ENCODE measurements at regions not wholly inside any gene's neighbourhood (a gene's known extent, or its start where the extent isn't known, plus 50 kb on each side); places are given as distances from the start of the nearest gene placed in this dataset.

DNA sequence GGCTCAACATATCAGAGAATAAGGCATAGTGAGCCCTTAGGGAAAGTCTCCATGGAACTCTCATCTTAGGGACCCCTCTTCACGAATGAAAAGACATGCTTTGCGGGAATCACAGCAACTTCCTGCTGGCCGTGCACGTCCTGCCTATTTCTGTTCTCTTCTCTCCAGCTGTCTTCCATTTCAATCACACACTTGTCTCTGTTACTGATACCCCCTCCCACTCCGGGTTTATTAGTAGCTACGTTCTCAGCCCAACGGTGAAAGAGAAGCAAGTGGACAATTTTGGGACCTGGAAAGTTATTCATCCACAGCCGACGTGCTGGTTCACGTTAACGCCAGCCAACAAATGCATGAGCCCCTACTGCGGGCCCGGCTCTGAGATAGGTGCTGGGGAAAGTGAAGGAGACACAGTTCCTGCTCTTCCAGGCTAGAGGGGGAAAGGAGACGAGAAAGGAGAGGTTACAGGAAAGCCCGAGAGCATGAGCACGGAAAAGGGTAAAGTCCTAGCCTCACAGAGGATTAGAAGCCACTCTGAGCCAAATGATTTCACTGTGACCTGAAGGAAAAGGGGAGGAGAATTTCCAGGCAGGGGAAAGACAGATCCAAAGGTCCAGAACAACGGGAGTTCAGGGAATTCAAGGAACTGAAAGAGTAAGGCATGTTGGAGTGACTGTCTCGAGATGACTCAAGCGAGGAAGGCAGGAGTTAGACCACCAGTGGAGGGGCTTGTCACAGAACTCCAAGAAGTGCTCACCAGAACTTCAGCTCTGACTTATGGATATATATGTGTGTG, 81.8 kb upstream of the CLDN10 start:
- no CpG with 5 or more reads among the region's 19 CpGs for WGBS (ENCODE audit: extremely low coverage, insufficient read length, low lambda C conversion rate)
- TF ChIP-seq, protein P1, sequence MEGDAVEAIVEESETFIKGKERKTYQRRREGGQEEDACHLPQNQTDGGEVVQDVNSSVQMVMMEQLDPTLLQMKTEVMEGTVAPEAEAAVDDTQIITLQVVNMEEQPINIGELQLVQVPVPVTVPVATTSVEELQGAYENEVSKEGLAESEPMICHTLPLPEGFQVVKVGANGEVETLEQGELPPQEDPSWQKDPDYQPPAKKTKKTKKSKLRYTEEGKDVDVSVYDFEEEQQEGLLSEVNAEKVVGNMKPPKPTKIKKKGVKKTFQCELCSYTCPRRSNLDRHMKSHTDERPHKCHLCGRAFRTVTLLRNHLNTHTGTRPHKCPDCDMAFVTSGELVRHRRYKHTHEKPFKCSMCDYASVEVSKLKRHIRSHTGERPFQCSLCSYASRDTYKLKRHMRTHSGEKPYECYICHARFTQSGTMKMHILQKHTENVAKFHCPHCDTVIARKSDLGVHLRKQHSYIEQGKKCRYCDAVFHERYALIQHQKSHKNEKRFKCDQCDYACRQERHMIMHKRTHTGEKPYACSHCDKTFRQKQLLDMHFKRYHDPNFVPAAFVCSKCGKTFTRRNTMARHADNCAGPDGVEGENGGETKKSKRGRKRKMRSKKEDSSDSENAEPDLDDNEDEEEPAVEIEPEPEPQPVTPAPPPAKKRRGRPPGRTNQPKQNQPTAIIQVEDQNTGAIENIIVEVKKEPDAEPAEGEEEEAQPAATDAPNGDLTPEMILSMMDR (conservative IDR thresholded peaks at IDR 0.05) = no peak

More for the DNA sequence above, 81.8 kb upstream of the CLDN10 start:
- Histone ChIP-seq H3K79me2 (ENCODE audit: insufficient read depth, low read length) (no peaks in the 10 kb centered on the region), H3K56ac (ENCODE audit: insufficient read length, low read depth, low read length) (no peak overlapping the region), H2BK120ac (ENCODE audit: low read depth, low read length, poor library complexity, severe bottlenecking) (no peak overlapping the region), H2BK12ac (ENCODE audit: insufficient read length, low read depth, low read length) (no peak overlapping the region), H3K9ac (ENCODE audit: extremely low read depth, insufficient read length, low read length) (no peak overlapping the region), H2BK15ac (ENCODE audit: low read depth, low read length) (no peak overlapping the region), H3K27ac (ENCODE audit: insufficient read length, low read depth, low read length) (no peak overlapping the region), H2BK20ac (ENCODE audit: low read depth, low read length, poor library complexity, severe bottlenecking) (no peak overlapping the region), H3K79me1 (ENCODE audit: insufficient read depth, low read depth, low read length, poor library complexity, severe bottlenecking) (no peaks in the 10 kb centered on the region), H4K8ac (replicated peaks; ENCODE audit: insufficient read length, low read depth, low read length) (no peak overlapping the region), H3K14ac (ENCODE audit: insufficient read depth, low read length) (no peak overlapping the region; the same call in 1 of the 2 replicates), H3K23me2 (ENCODE audit: insufficient read length, low read depth, low read length, poor library complexity, severe bottlenecking) (no peaks in the 10 kb centered on the region), H3K4ac (ENCODE audit: low read depth, low read length) (no peak overlapping the region), H2AFZ (ENCODE audit: low read length) (no peak overlapping the region), H4K91ac (ENCODE audit: insufficient read length, low read depth, low read length) (no peak overlapping the region), H4K20me1 (ENCODE audit: control insufficient read depth, insufficient read depth, insufficient read length) (no peaks in the 10 kb centered on the region), H3T11ph (ENCODE audit: low read length) (no peak overlapping the region), H2AK5ac (ENCODE audit: insufficient read length, low read length) (no peak overlapping the region), H3K4me1 (ENCODE audit: insufficient read depth, low read length) (no peaks in the 10 kb centered on the region), H3K4me2 (ENCODE audit: insufficient read depth, insufficient read length, low read length) (no peak overlapping the region), H3K18ac (ENCODE audit: insufficient read length, low read depth, low read length) (no peak overlapping the region), H3K27me3 (ENCODE audit: insufficient read depth, low read length) (no peaks in the 10 kb centered on the region), H3K9me3 (ENCODE audit: control insufficient read depth, low read depth, low read length) (no peaks in the 10 kb centered on the region), H4K5ac (ENCODE audit: insufficient read length, low read depth, low read length) (no peak overlapping the region), H3K23ac (ENCODE audit: insufficient read length, low read depth, low read length) (no peak overlapping the region), H2BK5ac (ENCODE audit: insufficient read length, low read length) (no peak overlapping the region)
- Mint-ChIP-seq H3K27ac (no peak overlapping the region), H3K9me3 (0 out of 5 replicates have a peak, but pooled peaks cover 0 to 3% of the 10 kb centered on the region in 2 experiments), H3K27me3 (ENCODE audit: low read depth) (peaks cover 2% of the 10 kb centered on the region; the same call in 1 of the 2 replicates), H3K36me3 (ENCODE audit: insufficient read depth in 1 of 3, low read depth in 3 of 3) (no peaks in the 10 kb centered on the region), H3K4me1 (peaks cover 13 to 16% of the 10 kb centered on the region in 2 experiments), H3K4me3 (no peak overlapping the region)
- no peak for DNase-seq

Measured in H9 (cell line).